H1 (cell line): ENCODE measurements at regions not wholly inside any gene's neighbourhood (a gene's known extent, or its start where the extent isn't known, plus 50 kb on each side); places are given as distances from the start of the nearest gene placed in this dataset.

Experiments
- CTCF ChIA-PET: fragments of 300-600 bp; sonication (Branson Sonifier 250); formaldehyde crosslinking; loops from one replicate; lab custom pipeline; 2021; ENCODE audit not compliant: partially characterized antibody; lab: Charles Lee
- POLR2A ChIA-PET: fragments of 300-600 bp; sonication (Branson Sonifier 250); formaldehyde crosslinking; loops from one replicate; lab custom pipeline; 2021; ENCODE audit warnings: inconsistent platforms; ENCODE audit not compliant: partially characterized antibody; lab: Charles Lee
- DNase-seq, 2 experiments: peaks; one replicate each; pipeline versions ENCODE4 v3.0.0 to v3.0.0-alpha.2; 2010 to 2022; ENCODE audit warnings: low spot score in 2 of 2, low read depth in 1 of 2, mixed read lengths in 1 of 2
- FAIRE-seq: peaks from 2 replicates; lab custom pipeline; 2011; peaks lifted over from hg19 to GRCh38; lab: Jason Lieb, UNC
- H2AFZ ChIP-seq: 2 replicates; pipeline ENCODE4 v1.8.1; 2012; ENCODE audit warnings: low read length, inconsistent platforms
- H2AK5ac ChIP-seq: 2 replicates; pipeline ENCODE4 v1.6.1; 2013; ENCODE audit warnings: low read depth, low read length
- H2BK120ac ChIP-seq: replicated peaks from 2 replicates; pipeline ENCODE3; 2013; ENCODE audit warnings: low read depth, low read length, inconsistent platforms
- H2BK12ac ChIP-seq: 2 replicates; pipeline ENCODE4 v1.6.1; 2013; ENCODE audit warnings: low read depth, low read length
- H2BK15ac ChIP-seq: 2 replicates; pipeline ENCODE4 v1.6.1; 2013; ENCODE audit warnings: low read length
- H2BK20ac ChIP-seq: 2 replicates; pipeline ENCODE4 v1.6.1; 2013; ENCODE audit warnings: low read length
- H2BK5ac ChIP-seq: 2 replicates; pipeline ENCODE4 v1.6.1; 2013; ENCODE audit warnings: low read depth, low read length
- H3K14ac ChIP-seq: 2 replicates; pipeline ENCODE4 v1.6.1; 2013; ENCODE audit warnings: inconsistent platforms; ENCODE audit not compliant: insufficient read length
- H3K18ac ChIP-seq: 2 replicates; pipeline ENCODE4 v1.6.1; 2013; ENCODE audit warnings: low read length; ENCODE audit errors: extremely low read depth
- H3K23ac ChIP-seq: 2 replicates; pipeline ENCODE4 v1.6.1; 2013; ENCODE audit warnings: inconsistent platforms; ENCODE audit not compliant: insufficient read length
- H3K23me2 ChIP-seq: 2 replicates; pipeline ENCODE4 v1.6.1; 2013; ENCODE audit warnings: low read depth, low read length
- H3K27ac ChIP-seq: 2 replicates; pipeline ENCODE4 v1.6.1; 2011; ENCODE audit warnings: low read depth, low read length, inconsistent platforms
- H3K27me3 ChIP-seq, 4 experiments: replicated peaks in 1 of 4; 1 replicate in 1 of 4; 2 replicates in 3 of 4; pipeline versions ENCODE4 v1.6.1 to v1.8.1; 2011 to 2013; ENCODE audit warnings: low read length in 3 of 4, mild to moderate bottlenecking in 3 of 4, inconsistent platforms in 2 of 4, mixed read lengths in 2 of 4, moderate library complexity in 1 of 4; ENCODE audit not compliant: control insufficient read depth in 3 of 4, insufficient read depth in 3 of 4; ENCODE audit errors: extremely low read depth in 1 of 4
- H3K36me3 ChIP-seq, 4 experiments: 2 replicates each; pipeline versions ENCODE4 v1.6.1 to v1.8.1; 2011 to 2013; ENCODE audit warnings: mild to moderate bottlenecking in 4 of 4, low read length in 3 of 4, moderate library complexity in 2 of 4, control low read depth in 1 of 4, inconsistent platforms in 1 of 4; ENCODE audit not compliant: insufficient read depth in 4 of 4, control insufficient read depth in 2 of 4
- H3K4ac ChIP-seq: replicated peaks from 2 replicates; pipeline ENCODE3; 2013; ENCODE audit warnings: low read length, low read depth, mixed read lengths, inconsistent platforms; ENCODE audit not compliant: insufficient read length
- H3K4me1 ChIP-seq, 4 experiments: replicated peaks in 1 of 4; 1 replicate in 1 of 4; 2 replicates in 3 of 4; pipeline versions ENCODE4 v1.6.1 to v1.8.1; 2011 to 2013; ENCODE audit warnings: low read length in 3 of 4, inconsistent platforms in 2 of 4, mixed read lengths in 1 of 4; ENCODE audit not compliant: insufficient read depth in 4 of 4, control insufficient read depth in 3 of 4
- H3K4me2 ChIP-seq, 2 experiments: 2 replicates each; pipeline versions ENCODE4 v1.6.1 to v1.8.1; 2011 to 2013; ENCODE audit warnings: low read depth in 2 of 2, low read length in 2 of 2, control low read depth in 1 of 2, inconsistent platforms in 1 of 2, mild to moderate bottlenecking in 1 of 2; ENCODE audit not compliant: insufficient read depth in 1 of 2
- H3K4me3 ChIP-seq, 4 experiments: fragments of 200-600, 300-600 bp in 1 of 4; sonication (generic), shearing (Covaris generic), sonication (Bioruptor Twin) in 1 of 4; 2 replicates each; pipeline versions ENCODE4 v1.5.1 to v1.8.1; 2011 to 2016; ENCODE audit warnings: low read length in 4 of 4, low read depth in 3 of 4, control low read depth in 2 of 4, inconsistent platforms in 2 of 4, mild to moderate bottlenecking in 2 of 4, mixed read lengths in 1 of 4, moderate library complexity in 1 of 4; ENCODE audit not compliant: insufficient read depth in 2 of 4; ENCODE audit errors: extremely low read depth in 1 of 4
- H3K56ac ChIP-seq: replicated peaks from 2 replicates; pipeline ENCODE3; 2013; ENCODE audit warnings: low read depth, mild to moderate bottlenecking, mixed read lengths, low read length, inconsistent platforms; ENCODE audit not compliant: insufficient read length
- H3K79me1 ChIP-seq: 2 replicates; pipeline ENCODE4 v1.6.1; 2013; ENCODE audit warnings: low read depth, low read length, control low read depth
- H3K79me2 ChIP-seq, 2 experiments: 2 replicates each; pipeline versions ENCODE4 v1.6.1 to v1.8.1; 2012 to 2013; ENCODE audit warnings: low read length in 2 of 2, mild to moderate bottlenecking in 2 of 2, inconsistent platforms in 1 of 2; ENCODE audit not compliant: insufficient read depth in 2 of 2, control insufficient read depth in 1 of 2
- H3K9ac ChIP-seq, 4 experiments: replicated peaks in 1 of 4; 1 replicate in 1 of 4; 2 replicates in 3 of 4; pipeline versions ENCODE4 v1.6.1 to v1.8.1; 2011 to 2013; ENCODE audit warnings: low read depth in 3 of 4, low read length in 3 of 4, control low read depth in 2 of 4, mild to moderate bottlenecking in 2 of 4, moderate library complexity in 2 of 4, inconsistent platforms in 1 of 4; ENCODE audit errors: extremely low read depth in 1 of 4
- H3K9me3 ChIP-seq, 2 experiments: 2 replicates each; pipeline versions ENCODE4 v1.6.1 to v1.8.1; 2012 to 2013; ENCODE audit warnings: mild to moderate bottlenecking in 2 of 2, moderate library complexity in 2 of 2, control low read depth in 1 of 2, inconsistent platforms in 1 of 2, low read depth in 1 of 2, low read length in 1 of 2, mixed read lengths in 1 of 2; ENCODE audit not compliant: insufficient read depth in 2 of 2
- H4K20me1 ChIP-seq, 2 experiments: replicated peaks in 1 of 2; 2 replicates each; pipeline versions ENCODE3 to v1.8.1; 2011 to 2013; ENCODE audit warnings: inconsistent platforms in 2 of 2, low read length in 2 of 2, mild to moderate bottlenecking in 1 of 2; ENCODE audit not compliant: insufficient read depth in 2 of 2, control insufficient read depth in 1 of 2
- H4K5ac ChIP-seq: 2 replicates; pipeline ENCODE4 v1.6.1; 2013; ENCODE audit warnings: low read length, low read depth, mixed read lengths, inconsistent platforms; ENCODE audit not compliant: insufficient read length
- H4K8ac ChIP-seq: 2 replicates; pipeline ENCODE4 v1.8.0; 2013; ENCODE audit warnings: mild to moderate bottlenecking, moderate library complexity, low read length, inconsistent platforms; ENCODE audit not compliant: insufficient read depth; ENCODE audit errors: extremely low read depth
- H4K91ac ChIP-seq: replicated peaks from 2 replicates; pipeline ENCODE3; 2013; ENCODE audit warnings: low read length, mixed read lengths, inconsistent platforms; ENCODE audit not compliant: insufficient read length
- ASH2L ChIP-seq: fragments of 200-600, 300-600 bp; sonication (generic); IDR thresholded peaks from one replicate; pipeline ENCODE4 v1.7.1; 2017; ENCODE audit warnings: low read length
- CBX8 ChIP-seq: fragments of 300-800, 300-1000 bp; sonication (generic); IDR thresholded peaks from 2 replicates; pipeline ENCODE4 v1.7.1; 2016; ENCODE audit warnings: low read depth, low read length, borderline replicate concordance
- EP300 ChIP-seq, 2 experiments: IDR thresholded peaks; 1 replicate in 1 of 2; 2 replicates in 1 of 2; pipeline ENCODE4 v1.6.1; 2011 to 2012; ENCODE audit warnings: low read depth in 2 of 2, low read length in 2 of 2, mild to moderate bottlenecking in 2 of 2, borderline replicate concordance in 1 of 2, inconsistent platforms in 1 of 2, moderate library complexity in 1 of 2
- EZH2 ChIP-seq: fragments of 200-600 bp; sonication (generic); IDR thresholded peaks from 2 replicates; pipeline ENCODE4 v1.7.1; 2012; ENCODE audit warnings: low read depth, mild to moderate bottlenecking, moderate library complexity, low read length, inconsistent platforms; ENCODE audit not compliant: severe bottlenecking
- GTF2F1 ChIP-seq: IDR thresholded peaks from 2 replicates; pipeline ENCODE4 v1.6.1; 2012; ENCODE audit warnings: low read depth, low read length, improper control_type of control experiment, borderline replicate concordance
- HDAC6 ChIP-seq: IDR thresholded peaks from one replicate; pipeline ENCODE4 v1.7.1; 2012; ENCODE audit warnings: low read depth, mild to moderate bottlenecking, inconsistent platforms, low read length, moderate library complexity
- JUN ChIP-seq: IDR thresholded peaks from 2 replicates; pipeline ENCODE4 v1.6.1; 2011; ENCODE audit warnings: low read depth, mild to moderate bottlenecking, improper control_type of control experiment, low read length
- RNF2 ChIP-seq: fragments of 200-900, 300-1000 bp; sonication (generic); IDR thresholded peaks from 2 replicates; pipeline ENCODE4 v1.7.1; 2016; ENCODE audit warnings: borderline replicate concordance, low read depth, mild to moderate bottlenecking, antibody characterized with exemption, low read length; ENCODE audit not compliant: poor library complexity, severe bottlenecking; ENCODE audit errors: missing control alignments
- RXRA ChIP-seq: IDR thresholded peaks from 2 replicates; pipeline ENCODE4 v1.6.1; 2011; ENCODE audit warnings: low read depth, mild to moderate bottlenecking, low read length, moderate library complexity; ENCODE audit not compliant: insufficient read depth
- YY1 ChIP-seq: IDR thresholded peaks from 2 replicates; pipeline ENCODE4 v1.6.1; 2011; ENCODE audit warnings: low read depth, mild to moderate bottlenecking, low read length
- WGBS, 2 experiments: shearing (Covaris generic) in 1 of 2; methylation state at CpG; one replicate each; pipeline versions ENCODE4 v1.1.6 to v1.1.7; 2013 to 2015; ENCODE audit warnings: low lambda C conversion rate in 2 of 2, mixed read lengths in 2 of 2, inconsistent platforms in 1 of 2, low coverage in 1 of 2, missing lambda C conversion rate in 1 of 2; ENCODE audit not compliant: insufficient replicate concordance in 2 of 2, insufficient coverage in 1 of 2, insufficient read length in 1 of 2; ENCODE audit errors: extremely low coverage in 1 of 2, missing lambda C conversion rate in 1 of 2; 5-methylcytosine and 5-hydroxymethylcytosine counted together
- TF ChIP-seq, protein P1 (sequence below): IDR thresholded peaks from 2 replicates; pipeline ENCODE4 v1.6.1; 2012; ENCODE audit warnings: inconsistent platforms
- TF ChIP-seq, protein P2 (sequence below): IDR thresholded peaks from 2 replicates; pipeline ENCODE4 v1.6.1; 2012; ENCODE audit warnings: low read length, inconsistent platforms

DNA sequence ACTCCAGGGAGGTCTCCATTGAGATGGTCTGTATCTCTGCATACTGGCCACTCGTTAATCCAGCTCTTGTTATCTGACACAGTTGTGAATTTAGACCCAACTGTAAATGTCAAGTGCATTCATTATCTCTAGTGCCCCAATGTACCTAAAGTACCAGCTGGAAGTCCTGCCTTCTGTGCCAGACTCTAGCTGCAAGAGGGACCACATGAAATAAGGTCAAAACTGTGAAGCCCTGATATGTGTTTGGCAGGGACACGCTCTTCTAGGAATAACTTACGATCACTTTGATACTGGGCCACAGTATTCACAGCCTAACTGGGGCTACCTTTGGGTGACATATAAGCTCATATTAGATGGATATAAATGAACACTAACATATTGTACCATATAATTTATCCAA lies 268.5 kb downstream of the LRIG3 start:
- H3K79me2 ChIP-seq = no peaks in the 10 kb centered on the region
- no peaks in the 10 kb centered on the region for H3K4me1 ChIP-seq
- no peak overlapping the region for H3K4ac ChIP-seq
- no peak overlapping the region for H2BK20ac ChIP-seq
- H3K23me2 ChIP-seq = no peaks in the 10 kb centered on the region
- H2BK120ac ChIP-seq = no peak overlapping the region
- no peak overlapping the region for H4K91ac ChIP-seq
- no peak overlapping the region for H3K4me2 ChIP-seq
- DNase-seq (no peak), FAIRE-seq (no peak)
- H3K9ac ChIP-seq = no peak overlapping the region
- no peak overlapping the region for H2BK15ac ChIP-seq
- H3K9me3 ChIP-seq = no peaks in the 10 kb centered on the region; a peak in 1 of 4 replicates
- no peak overlapping the region for H3K56ac ChIP-seq
- no peak overlapping the region for H3K27ac ChIP-seq
- no peak overlapping the region for H3K23ac ChIP-seq
- no peaks in the 10 kb centered on the region for H4K20me1 ChIP-seq
- no peaks in the 10 kb centered on the region for H3K36me3 ChIP-seq
- H3K4me3 ChIP-seq = no peak overlapping the region
- no peak overlapping the region for H2BK5ac ChIP-seq
- CTCF ChIA-PET = no interaction called here
- H2AK5ac ChIP-seq = no peak overlapping the region
- H4K8ac ChIP-seq = no peak overlapping the region
- H3K18ac ChIP-seq = no peak overlapping the region
- no peak overlapping the region for H3K14ac ChIP-seq
- no peaks in the 10 kb centered on the region for H3K27me3 ChIP-seq
- no peak overlapping the region for H2BK12ac ChIP-seq
- POLR2A ChIA-PET = no interaction called here
- no peak overlapping the region for H2AFZ ChIP-seq
- no peaks in the 10 kb centered on the region for H3K79me1 ChIP-seq
- 93% methylated on average over 3 of the region's 3 CpGs; no CpG with 5 or more reads in 1 of the 2 experiments for WGBS, 2 experiments
- H4K5ac ChIP-seq = no peak overlapping the region
- TF ChIP-seq YY1 (no peak), EZH2 (no peak), RXRA (no peak), JUN (no peak), RNF2 (no peak), EP300 (IDR thresholded peaks at IDR 0.05; ENCODE audit: borderline replicate concordance in 1 of 2, low read depth in 2 of 2, low read length in 2 of 2) (no peak), GTF2F1 (no peak), HDAC6 (no peak), CBX8 (no peak), ASH2L (no peak)
- TF ChIP-seq, protein P1, sequence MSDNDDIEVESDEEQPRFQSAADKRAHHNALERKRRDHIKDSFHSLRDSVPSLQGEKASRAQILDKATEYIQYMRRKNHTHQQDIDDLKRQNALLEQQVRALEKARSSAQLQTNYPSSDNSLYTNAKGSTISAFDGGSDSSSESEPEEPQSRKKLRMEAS = no peak
- TF ChIP-seq, protein P2, sequence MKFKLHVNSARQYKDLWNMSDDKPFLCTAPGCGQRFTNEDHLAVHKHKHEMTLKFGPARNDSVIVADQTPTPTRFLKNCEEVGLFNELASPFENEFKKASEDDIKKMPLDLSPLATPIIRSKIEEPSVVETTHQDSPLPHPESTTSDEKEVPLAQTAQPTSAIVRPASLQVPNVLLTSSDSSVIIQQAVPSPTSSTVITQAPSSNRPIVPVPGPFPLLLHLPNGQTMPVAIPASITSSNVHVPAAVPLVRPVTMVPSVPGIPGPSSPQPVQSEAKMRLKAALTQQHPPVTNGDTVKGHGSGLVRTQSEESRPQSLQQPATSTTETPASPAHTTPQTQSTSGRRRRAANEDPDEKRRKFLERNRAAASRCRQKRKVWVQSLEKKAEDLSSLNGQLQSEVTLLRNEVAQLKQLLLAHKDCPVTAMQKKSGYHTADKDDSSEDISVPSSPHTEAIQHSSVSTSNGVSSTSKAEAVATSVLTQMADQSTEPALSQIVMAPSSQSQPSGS = no peak
